ENCODE measurements at regions not wholly inside any gene's neighbourhood (a gene's known extent, or its start where the extent isn't known, plus 50 kb on each side); places are given as distances from the start of the nearest gene placed in this dataset.

- no peak for TF ChIP-seq CTCF (IDR thresholded peaks at IDR 0.05)
- no peak for TF ChIP-seq POLR2A (IDR thresholded peaks at IDR 0.05)
Observed at GRCh38 chr11:110948112-110948511, 235.9 kb upstream of the ARHGAP20 start.
